ENCODE measurements at regions not wholly inside any gene's neighbourhood (a gene's known extent, or its start where the extent isn't known, plus 50 kb on each side); places are given as distances from the start of the nearest gene placed in this dataset.
"Not testable (repeated sequence)": the region's sequence is repeated elsewhere in the genome, so short reads cannot be mapped to it uniquely, and the experiment has no call there.

- no peak for DNase-seq
Measured at GRCh38 chr10:89952325-89952724, 250.9 kb downstream of the KIF20B start.

- no peak for DNase-seq
Measured at GRCh38 chr10:89952751-89953150, 251.4 kb downstream of the KIF20B start.

- no peak for DNase-seq
Measured at GRCh38 chr10:89954061-89954460, 252.7 kb downstream of the KIF20B start.

GRCh38 chr10:89954787-89955566, 253.6 kb downstream of the KIF20B start:
- no peak for DNase-seq

GRCh38 chr10:89959433-89960110, 258.2 kb downstream of the KIF20B start:
- no peak for DNase-seq

- DNase-seq, result no peak
Measured at GRCh38 chr10:89963451-89964102, 262.2 kb downstream of the KIF20B start.

- DNase-seq, result no peak
Measured at GRCh38 chr10:89966211-89966610, 264.8 kb downstream of the KIF20B start.

GRCh38 chr10:89973326-89973725, 271.9 kb downstream of the KIF20B start:
- DNase-seq, result no peak

GRCh38 chr10:89975071-89975470, 273.7 kb downstream of the KIF20B start:
- DNase-seq, result no peak

- DNase-seq, result no peak
Measured at GRCh38 chr10:89975771-89976170, 274.4 kb downstream of the KIF20B start.

GRCh38 chr10:89978081-89978480, 276.7 kb downstream of the KIF20B start:
- no peak for DNase-seq

GRCh38 chr10:89979726-89980125, 278.3 kb downstream of the KIF20B start:
- DNase-seq, result no peak

GRCh38 chr10:89980166-89980565, 278.8 kb downstream of the KIF20B start:
- no peak for DNase-seq

GRCh38 chr10:89981891-89982290, 280.5 kb downstream of the KIF20B start:
- peak; percentile 3 for DNase-seq

GRCh38 chr10:89985446-89985845, 284.1 kb downstream of the KIF20B start:
- no peak for DNase-seq

GRCh38 chr10:89988361-89988760, 287.0 kb downstream of the KIF20B start:
- not testable (repeated sequence) for DNase-seq

- no peak for DNase-seq
Measured at GRCh38 chr10:89992575-89992974, 291.2 kb downstream of the KIF20B start.

- no peak for DNase-seq
Measured at GRCh38 chr10:90007226-90007625, 305.8 kb downstream of the KIF20B start.

GRCh38 chr10:90011281-90011680, 309.9 kb downstream of the KIF20B start:
- DNase-seq, result not testable (repeated sequence)

- DNase-seq, result no peak
Measured at GRCh38 chr10:90018819-90019218, 317.4 kb downstream of the KIF20B start.

- DNase-seq, result no peak
Measured at GRCh38 chr10:90020506-90020905, 319.1 kb downstream of the KIF20B start.

GRCh38 chr10:90023950-90024349, 322.6 kb downstream of the KIF20B start:
- no peak for DNase-seq

GRCh38 chr10:90028312-90028711, 326.9 kb downstream of the KIF20B start:
- DNase-seq, result no peak

All from left kidney (tissue), 1 donor.